HEK293 (cell line): ENCODE measurements at regions not wholly inside any gene's neighbourhood (a gene's known extent, or its start where the extent isn't known, plus 50 kb on each side); places are given as distances from the start of the nearest gene placed in this dataset.

Experiments
- CTCF ChIA-PET: fragments of 350-600 bp; formaldehyde crosslinking; extraction: SDS; loops from one replicate; lab custom pipeline; 2021; ENCODE audit warnings: antibody characterized with exemption; lab: Yijun Ruan, JAX
- POLR2A ChIA-PET: fragments of 300-600 bp; formaldehyde crosslinking; extraction: SDS; loops from one replicate; lab custom pipeline; 2020; ENCODE audit warnings: antibody characterized with exemption, inconsistent platforms; lab: Yijun Ruan, JAX
- H3K27ac ChIP-seq: fragments of 200-500 bp; sonication (Bioruptor generic); 2 replicates; pipeline ENCODE4 v1.5.1; 2014; ENCODE audit warnings: low read depth, low read length, control low read depth, inconsistent platforms; ENCODE audit errors: extremely low read depth
- H3K36me3 ChIP-seq, 2 experiments: fragments of 200-500 bp in 1 of 2; sonication (Bioruptor generic) in 1 of 2; 1 replicate in 1 of 2; 2 replicates in 1 of 2; pipeline ENCODE4 v1.5.1; 2014 to 2017; ENCODE audit warnings: inconsistent platforms in 2 of 2, low read length in 2 of 2; ENCODE audit not compliant: control insufficient read depth in 2 of 2, insufficient read depth in 1 of 2
- H3K4me1 ChIP-seq: fragments of 200-500 bp; sonication (Bioruptor generic); 2 replicates; pipeline ENCODE4 v1.5.1; 2014; ENCODE audit warnings: mild to moderate bottlenecking, low read length, inconsistent platforms; ENCODE audit not compliant: control insufficient read depth, insufficient read depth
- H3K4me3 ChIP-seq: 2 replicates; pipeline ENCODE4 v1.5.1; 2011; ENCODE audit warnings: low read depth, mild to moderate bottlenecking, control low read depth, low read length, moderate library complexity
- H3K9me3 ChIP-seq: fragments of 200-500 bp; sonication (Bioruptor generic); 2 replicates; pipeline ENCODE4 v1.5.1; 2014; ENCODE audit warnings: low read depth, low read length, inconsistent platforms; ENCODE audit not compliant: control insufficient read depth, insufficient read depth
- BCL11B ChIP-seq: fragments of 450-650 bp; formaldehyde crosslinking; IDR thresholded peaks from 2 replicates; pipeline ENCODE4 v1.5.1; 2016; ENCODE audit warnings: low read depth, missing biosample characterization, missing genetic modification characterization
- HOXA7 ChIP-seq: sonication (generic); formaldehyde crosslinking; IDR thresholded peaks from 2 replicates; pipeline ENCODE4 v1.8.1; 2022; ENCODE audit warnings: missing genetic modification reagents, borderline replicate concordance
- KLF9 ChIP-seq: fragments of 450-650 bp; formaldehyde crosslinking; IDR thresholded peaks from 2 replicates; pipeline ENCODE4 v1.5.1; 2016; ENCODE audit warnings: missing biosample characterization, missing genetic modification characterization, low read depth
- OSR2 ChIP-seq: fragments of 450-650 bp; formaldehyde crosslinking; IDR thresholded peaks from 2 replicates; pipeline ENCODE4 v1.5.1; 2016; ENCODE audit warnings: missing biosample characterization, missing genetic modification characterization
- PRDM1 ChIP-seq: fragments of 450-650 bp; formaldehyde crosslinking; IDR thresholded peaks from 2 replicates; pipeline ENCODE4; 2016; ENCODE audit warnings: missing biosample characterization, missing genetic modification characterization
- REPIN1 ChIP-seq: fragments of 450-650 bp; formaldehyde crosslinking; IDR thresholded peaks from 2 replicates; pipeline ENCODE4 v1.5.1; 2017; ENCODE audit warnings: missing biosample characterization, missing genetic modification characterization, low read depth
- SCRT2 ChIP-seq: fragments of 450-650 bp; formaldehyde crosslinking; IDR thresholded peaks from 2 replicates; pipeline ENCODE4 v1.5.1; 2016; ENCODE audit warnings: missing biosample characterization, missing genetic modification characterization
- TRIM28 ChIP-seq: IDR thresholded peaks from 2 replicates; pipeline ENCODE4 v1.6.1; 2011; ENCODE audit warnings: low read length, control low read depth, borderline replicate concordance
- ZEB2 ChIP-seq: fragments of 450-650 bp; formaldehyde crosslinking; IDR thresholded peaks from 2 replicates; pipeline ENCODE4 v1.5.1; 2016; ENCODE audit warnings: missing biosample characterization, missing genetic modification characterization
- ZFHX2 ChIP-seq: fragments of 450-650 bp; formaldehyde crosslinking; conservative IDR thresholded peaks from 2 replicates; pipeline ENCODE4 v1.5.1; 2016; ENCODE audit warnings: missing biosample characterization, missing genetic modification characterization
- ZNF37A ChIP-seq: fragments of 450-650 bp; IDR thresholded peaks from 2 replicates; pipeline ENCODE4 v1.5.1; 2018; ENCODE audit warnings: missing biosample characterization, missing genetic modification characterization
- ZNF416 ChIP-seq: fragments of 450-650 bp; formaldehyde crosslinking; IDR thresholded peaks from 2 replicates; pipeline ENCODE4 v1.5.1; 2016; ENCODE audit warnings: missing biosample characterization, missing genetic modification characterization
- ZNF529 ChIP-seq: fragments of 450-650 bp; formaldehyde crosslinking; IDR thresholded peaks from 2 replicates; pipeline ENCODE4 v1.5.1; 2017; ENCODE audit warnings: missing genetic modification characterization, missing biosample characterization; ENCODE audit not compliant: insufficient replicate concordance
- ZNF530 ChIP-seq: fragments of 450-650 bp; formaldehyde crosslinking; IDR thresholded peaks from 2 replicates; pipeline ENCODE4 v1.5.1; 2016; ENCODE audit warnings: low read depth, missing biosample characterization, missing genetic modification characterization
- ZNF558 ChIP-seq: fragments of 450-650 bp; formaldehyde crosslinking; IDR thresholded peaks from 2 replicates; pipeline ENCODE4 v1.5.1; 2016; ENCODE audit warnings: missing biosample characterization, missing genetic modification characterization
- ZNF658 ChIP-seq: fragments of 450-650 bp; formaldehyde crosslinking; IDR thresholded peaks from 2 replicates; pipeline ENCODE4; 2016; ENCODE audit warnings: missing biosample characterization, missing genetic modification characterization
- ZSCAN23 ChIP-seq: fragments of 450-650 bp; formaldehyde crosslinking; IDR thresholded peaks from 2 replicates; pipeline ENCODE4 v1.5.1; 2016; ENCODE audit warnings: missing biosample characterization, missing genetic modification characterization
- ZSCAN30 ChIP-seq: fragments of 450-650 bp; IDR thresholded peaks from 2 replicates; pipeline ENCODE4 v1.5.1; 2018; ENCODE audit warnings: missing biosample characterization, mild to moderate bottlenecking, missing genetic modification characterization, moderate library complexity
- TF ChIP-seq, protein P1 (sequence below): fragments of 450-650 bp; formaldehyde crosslinking; IDR thresholded peaks from 2 replicates; pipeline ENCODE4; 2016; ENCODE audit warnings: missing biosample characterization, missing genetic modification characterization
- TF ChIP-seq, protein P2 (sequence below): fragments of 450-650 bp; formaldehyde crosslinking; IDR thresholded peaks from 2 replicates; pipeline ENCODE4 v1.5.1; 2016; ENCODE audit warnings: missing biosample characterization, missing genetic modification characterization
- TF ChIP-seq, protein P3 (sequence below): fragments of 450-650 bp; formaldehyde crosslinking; IDR thresholded peaks from 2 replicates; pipeline ENCODE4 v1.5.1; 2017; ENCODE audit warnings: missing biosample characterization, missing genetic modification characterization
- TF ChIP-seq, protein P4 (sequence below): fragments of 450-650 bp; formaldehyde crosslinking; IDR thresholded peaks from 2 replicates; pipeline ENCODE4 v1.5.1; 2017; ENCODE audit warnings: missing biosample characterization, missing genetic modification characterization
- TF ChIP-seq, protein P5 (sequence below): fragments of 450-650 bp; formaldehyde crosslinking; conservative IDR thresholded peaks from 2 replicates; pipeline ENCODE4 v1.5.1; 2016; ENCODE audit warnings: low read depth, missing biosample characterization, missing genetic modification characterization

DNA sequence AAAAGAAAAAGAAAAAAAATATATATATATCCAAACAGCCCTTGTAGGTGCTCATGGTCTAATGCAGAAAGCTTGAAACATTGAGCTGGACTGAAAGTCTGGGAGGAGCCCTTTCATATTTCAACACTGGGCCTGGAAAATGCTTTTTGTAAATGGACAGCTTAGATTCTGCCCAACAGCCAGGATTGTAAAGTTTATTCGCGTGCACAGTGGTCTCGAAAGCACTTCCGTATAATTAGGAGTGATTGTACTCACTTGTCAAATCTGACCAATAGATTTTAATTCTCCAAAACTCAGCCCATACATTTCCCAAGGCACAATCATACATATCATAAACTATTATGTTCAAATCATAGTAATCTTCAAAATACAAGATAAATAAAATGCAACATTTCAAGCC is 260.1 kb downstream of the COL4A1 start:
- Histone ChIP-seq H3K27ac (no peak overlapping the region), H3K4me3 (no peak overlapping the region), H3K4me1 (no peaks in the 10 kb centered on the region), H3K9me3 (no peaks in the 10 kb centered on the region), H3K36me3 (no peaks in the 10 kb centered on the region)
- POLR2A ChIA-PET, result no interaction called here
- CTCF ChIA-PET, result interaction anchor here (0.5 kb wide), 1 partner anchor 174 kb away, joined by 3 read pairs; no protein-coding TSS in a partner anchor
- TF ChIP-seq REPIN1 (tag by site-specific recombination) (no peak), ZEB2 (tag by site-specific recombination) (no peak), ZNF530 (tag by site-specific recombination) (no peak), KLF9 (tag by site-specific recombination) (no peak), OSR2 (tag by site-specific recombination) (no peak), ZSCAN23 (tag by site-specific recombination) (no peak), ZFHX2 (no peak), ZSCAN30 (no peak), SCRT2 (tag by site-specific recombination) (no peak), ZNF558 (tag by site-specific recombination) (no peak), ZNF529 (no peak), ZNF37A (no peak)
- TF ChIP-seq, protein P1, sequence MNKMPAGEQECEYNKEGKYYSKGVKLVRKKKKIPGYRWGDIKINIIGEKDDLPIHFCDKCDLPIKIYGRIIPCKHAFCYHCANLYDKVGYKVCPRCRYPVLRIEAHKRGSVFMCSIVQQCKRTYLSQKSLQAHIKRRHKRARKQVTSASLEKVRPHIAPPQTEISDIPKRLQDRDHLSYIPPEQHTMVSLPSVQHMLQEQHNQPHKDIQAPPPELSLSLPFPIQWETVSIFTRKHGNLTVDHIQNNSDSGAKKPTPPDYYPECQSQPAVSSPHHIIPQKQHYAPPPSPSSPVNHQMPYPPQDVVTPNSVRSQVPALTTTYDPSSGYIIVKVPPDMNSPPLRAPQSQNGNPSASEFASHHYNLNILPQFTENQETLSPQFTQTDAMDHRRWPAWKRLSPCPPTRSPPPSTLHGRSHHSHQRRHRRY (tag by site-specific recombination), result no peak
- TF ChIP-seq, protein P2, sequence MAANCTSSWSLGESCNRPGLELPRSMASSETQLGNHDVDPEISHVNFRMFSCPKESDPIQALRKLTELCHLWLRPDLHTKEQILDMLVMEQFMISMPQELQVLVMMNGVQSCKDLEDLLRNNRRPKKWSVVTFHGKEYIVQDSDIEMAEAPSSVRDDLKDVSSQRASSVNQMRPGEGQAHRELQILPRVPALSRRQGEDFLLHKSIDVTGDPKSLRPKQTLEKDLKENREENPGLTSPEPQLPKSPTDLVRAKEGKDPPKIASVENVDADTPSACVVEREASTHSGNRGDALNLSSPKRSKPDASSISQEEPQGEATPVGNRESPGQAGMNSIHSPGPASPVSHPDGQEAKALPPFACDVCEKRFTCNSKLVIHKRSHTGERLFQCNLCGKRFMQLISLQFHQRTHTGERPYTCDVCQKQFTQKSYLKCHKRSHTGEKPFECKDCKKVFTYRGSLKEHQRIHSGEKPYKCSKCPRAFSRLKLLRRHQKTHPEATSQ (tag by site-specific recombination), result no peak

DNA sequence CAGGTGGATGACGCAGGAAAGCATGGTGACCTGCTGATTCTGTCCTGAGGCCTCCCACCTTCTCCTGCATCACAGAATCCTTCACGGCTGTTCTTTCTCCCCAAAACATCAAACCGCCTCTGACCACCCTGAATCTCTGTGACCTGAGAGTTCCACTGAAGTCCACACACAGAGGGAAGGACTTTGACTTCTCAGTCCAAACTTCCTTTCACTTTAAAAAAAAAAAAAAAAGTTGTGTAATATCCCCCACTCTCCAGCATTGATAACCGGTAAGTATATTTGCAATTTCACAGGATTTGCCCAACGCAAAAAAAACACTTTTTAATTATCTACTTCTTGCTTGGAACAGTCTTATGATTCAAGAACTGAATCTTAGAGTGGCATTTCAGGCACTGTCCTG is 259.5 kb upstream of the IRS2 start:
- ChIA-PET POLR2A (no interaction called here), CTCF (no interaction called here)
- H3K27ac ChIP-seq, result no peak overlapping the region

DNA sequence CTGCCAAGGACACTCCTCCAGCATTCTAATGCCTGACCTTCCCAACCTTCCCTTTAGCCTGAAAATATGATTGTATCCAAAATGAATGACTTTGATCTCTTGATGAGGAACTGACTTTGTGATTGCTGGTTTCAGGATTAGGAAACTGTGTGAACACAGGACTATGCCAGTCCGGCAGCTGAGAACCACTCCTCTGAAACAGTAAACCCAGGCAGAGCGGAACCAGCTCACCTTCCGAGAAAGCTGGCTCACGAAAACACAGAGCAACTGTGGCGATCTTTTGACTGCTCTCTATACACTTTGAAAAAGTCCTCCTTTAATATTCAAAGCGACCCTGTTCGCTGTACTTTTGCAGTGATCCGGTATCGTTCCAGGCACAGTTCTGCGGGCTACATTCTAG is 258.8 kb upstream of the IRS2 start:
- Histone ChIP-seq H3K4me3 (no peak overlapping the region), H3K36me3 (no peaks in the 10 kb centered on the region), H3K4me1 (no peaks in the 10 kb centered on the region), H3K9me3 (no peaks in the 10 kb centered on the region), H3K27ac (no peak overlapping the region)
- TF ChIP-seq ZNF658 (tag by site-specific recombination), result no peak
- TF ChIP-seq HOXA7 (CRISPR knock-in tag), result no peak
- TF ChIP-seq BCL11B (tag by site-specific recombination), result no peak
- TF ChIP-seq, protein P3, sequence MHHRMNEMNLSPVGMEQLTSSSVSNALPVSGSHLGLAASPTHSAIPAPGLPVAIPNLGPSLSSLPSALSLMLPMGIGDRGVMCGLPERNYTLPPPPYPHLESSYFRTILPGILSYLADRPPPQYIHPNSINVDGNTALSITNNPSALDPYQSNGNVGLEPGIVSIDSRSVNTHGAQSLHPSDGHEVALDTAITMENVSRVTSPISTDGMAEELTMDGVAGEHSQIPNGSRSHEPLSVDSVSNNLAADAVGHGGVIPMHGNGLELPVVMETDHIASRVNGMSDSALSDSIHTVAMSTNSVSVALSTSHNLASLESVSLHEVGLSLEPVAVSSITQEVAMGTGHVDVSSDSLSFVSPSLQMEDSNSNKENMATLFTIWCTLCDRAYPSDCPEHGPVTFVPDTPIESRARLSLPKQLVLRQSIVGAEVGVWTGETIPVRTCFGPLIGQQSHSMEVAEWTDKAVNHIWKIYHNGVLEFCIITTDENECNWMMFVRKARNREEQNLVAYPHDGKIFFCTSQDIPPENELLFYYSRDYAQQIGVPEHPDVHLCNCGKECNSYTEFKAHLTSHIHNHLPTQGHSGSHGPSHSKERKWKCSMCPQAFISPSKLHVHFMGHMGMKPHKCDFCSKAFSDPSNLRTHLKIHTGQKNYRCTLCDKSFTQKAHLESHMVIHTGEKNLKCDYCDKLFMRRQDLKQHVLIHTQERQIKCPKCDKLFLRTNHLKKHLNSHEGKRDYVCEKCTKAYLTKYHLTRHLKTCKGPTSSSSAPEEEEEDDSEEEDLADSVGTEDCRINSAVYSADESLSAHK (tag by site-specific recombination), result no peak
- no peak for TF ChIP-seq ZNF416 (tag by site-specific recombination)
- TF ChIP-seq, protein P4, sequence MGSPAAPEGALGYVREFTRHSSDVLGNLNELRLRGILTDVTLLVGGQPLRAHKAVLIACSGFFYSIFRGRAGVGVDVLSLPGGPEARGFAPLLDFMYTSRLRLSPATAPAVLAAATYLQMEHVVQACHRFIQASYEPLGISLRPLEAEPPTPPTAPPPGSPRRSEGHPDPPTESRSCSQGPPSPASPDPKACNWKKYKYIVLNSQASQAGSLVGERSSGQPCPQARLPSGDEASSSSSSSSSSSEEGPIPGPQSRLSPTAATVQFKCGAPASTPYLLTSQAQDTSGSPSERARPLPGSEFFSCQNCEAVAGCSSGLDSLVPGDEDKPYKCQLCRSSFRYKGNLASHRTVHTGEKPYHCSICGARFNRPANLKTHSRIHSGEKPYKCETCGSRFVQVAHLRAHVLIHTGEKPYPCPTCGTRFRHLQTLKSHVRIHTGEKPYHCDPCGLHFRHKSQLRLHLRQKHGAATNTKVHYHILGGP, result no peak
- no peak for TF ChIP-seq PRDM1
- CTCF ChIA-PET, result interaction anchor here (0.9 kb wide), 1 partner anchor 10 kb away, joined by 3 read pairs; no protein-coding TSS in a partner anchor
- POLR2A ChIA-PET, result no interaction called here

More for the DNA sequence above, 259.5 kb upstream of the IRS2 start:
- no peaks in the 10 kb centered on the region for H3K9me3 ChIP-seq
- TF ChIP-seq TRIM28, result no peak
- TF ChIP-seq, protein P5, sequence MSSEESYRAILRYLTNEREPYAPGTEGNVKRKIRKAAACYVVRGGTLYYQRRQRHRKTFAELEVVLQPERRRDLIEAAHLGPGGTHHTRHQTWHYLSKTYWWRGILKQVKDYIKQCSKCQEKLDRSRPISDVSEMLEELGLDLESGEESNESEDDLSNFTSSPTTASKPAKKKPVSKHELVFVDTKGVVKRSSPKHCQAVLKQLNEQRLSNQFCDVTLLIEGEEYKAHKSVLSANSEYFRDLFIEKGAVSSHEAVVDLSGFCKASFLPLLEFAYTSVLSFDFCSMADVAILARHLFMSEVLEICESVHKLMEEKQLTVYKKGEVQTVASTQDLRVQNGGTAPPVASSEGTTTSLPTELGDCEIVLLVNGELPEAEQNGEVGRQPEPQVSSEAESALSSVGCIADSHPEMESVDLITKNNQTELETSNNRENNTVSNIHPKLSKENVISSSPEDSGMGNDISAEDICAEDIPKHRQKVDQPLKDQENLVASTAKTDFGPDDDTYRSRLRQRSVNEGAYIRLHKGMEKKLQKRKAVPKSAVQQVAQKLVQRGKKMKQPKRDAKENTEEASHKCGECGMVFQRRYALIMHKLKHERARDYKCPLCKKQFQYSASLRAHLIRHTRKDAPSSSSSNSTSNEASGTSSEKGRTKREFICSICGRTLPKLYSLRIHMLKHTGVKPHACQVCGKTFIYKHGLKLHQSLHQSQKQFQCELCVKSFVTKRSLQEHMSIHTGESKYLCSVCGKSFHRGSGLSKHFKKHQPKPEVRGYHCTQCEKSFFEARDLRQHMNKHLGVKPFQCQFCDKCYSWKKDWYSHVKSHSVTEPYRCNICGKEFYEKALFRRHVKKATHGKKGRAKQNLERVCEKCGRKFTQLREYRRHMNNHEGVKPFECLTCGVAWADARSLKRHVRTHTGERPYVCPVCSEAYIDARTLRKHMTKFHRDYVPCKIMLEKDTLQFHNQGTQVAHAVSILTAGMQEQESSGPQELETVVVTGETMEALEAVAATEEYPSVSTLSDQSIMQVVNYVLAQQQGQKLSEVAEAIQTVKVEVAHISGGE, result no peak
- TF ChIP-seq ZNF37A, result no peak
- TF ChIP-seq, all 188 proteins: peak for 0
- Histone ChIP-seq H3K4me1 (no peaks in the 10 kb centered on the region), H3K4me3 (no peak overlapping the region), H3K36me3 (no peaks in the 10 kb centered on the region)
